Trophoblast cell (in vitro differentiated cells and primary cell): ENCODE measurements at regions not wholly inside any gene's neighbourhood (a gene's known extent, or its start where the extent isn't known, plus 50 kb on each side); places are given as distances from the start of the nearest gene placed in this dataset.

Experiments used
- DNase-seq, 2 donors: peaks; one replicate each; pipeline ENCODE4 v3.0.0-alpha.2; 2016
- H2AFZ ChIP-seq: 2 replicates; pipeline ENCODE4 v1.6.1; 2013; ENCODE audit warnings: low read length, moderate library complexity, mild to moderate bottlenecking; ENCODE audit not compliant: insufficient read depth, poor library complexity
- H2AK5ac ChIP-seq: 2 replicates; pipeline ENCODE4 v1.6.1; 2013; ENCODE audit warnings: mild to moderate bottlenecking, low read length
- H2BK120ac ChIP-seq: 2 replicates; pipeline ENCODE4 v1.6.1; 2013; ENCODE audit warnings: low read length, mild to moderate bottlenecking, moderate library complexity; ENCODE audit not compliant: insufficient read depth, poor library complexity
- H2BK12ac ChIP-seq: 2 replicates; pipeline ENCODE4 v1.6.1; 2013; ENCODE audit warnings: mild to moderate bottlenecking, low read length, moderate library complexity
- H2BK5ac ChIP-seq: 2 replicates; pipeline ENCODE4 v1.6.1; 2013; ENCODE audit warnings: low read length, low read depth, moderate library complexity, mild to moderate bottlenecking; ENCODE audit not compliant: poor library complexity
- H3K14ac ChIP-seq: 2 replicates; pipeline ENCODE4 v1.6.1; 2013; ENCODE audit warnings: mild to moderate bottlenecking, low read length
- H3K18ac ChIP-seq: 2 replicates; pipeline ENCODE4 v1.6.1; 2013; ENCODE audit warnings: mild to moderate bottlenecking, low read length
- H3K23ac ChIP-seq: 2 replicates; pipeline ENCODE4 v1.6.1; 2013; ENCODE audit warnings: low read length
- H3K27ac ChIP-seq: 2 replicates; pipeline ENCODE4 v1.5.1; 2013; ENCODE audit warnings: low read depth, mild to moderate bottlenecking, inconsistent platforms, low read length, moderate library complexity
- H3K27me3 ChIP-seq: 2 replicates; pipeline ENCODE4 v1.6.1; 2013; ENCODE audit warnings: inconsistent platforms, mild to moderate bottlenecking, low read length, moderate library complexity; ENCODE audit not compliant: insufficient read depth
- H3K36me3 ChIP-seq, 2 experiments: 1 replicate in 1 of 2; 2 replicates in 1 of 2; pipeline ENCODE4 v1.6.1; 2013; ENCODE audit warnings: low read length in 2 of 2, mild to moderate bottlenecking in 2 of 2, moderate library complexity in 1 of 2; ENCODE audit not compliant: insufficient read depth in 2 of 2, control insufficient read depth in 1 of 2
- H3K4ac ChIP-seq: 2 replicates; pipeline ENCODE4 v1.6.1; 2013; ENCODE audit warnings: low read depth, mild to moderate bottlenecking, low read length, moderate library complexity
- H3K4me1 ChIP-seq, 2 experiments: 1 replicate in 1 of 2; 2 replicates in 1 of 2; pipeline ENCODE4 v1.6.1; 2013; ENCODE audit warnings: low read length in 2 of 2, mild to moderate bottlenecking in 2 of 2, moderate library complexity in 1 of 2; ENCODE audit not compliant: insufficient read depth in 2 of 2, control insufficient read depth in 1 of 2
- H3K4me2 ChIP-seq: 2 replicates; pipeline ENCODE4 v1.6.1; 2013; ENCODE audit warnings: inconsistent platforms, mild to moderate bottlenecking, low read length, moderate library complexity
- H3K4me3 ChIP-seq: 2 replicates; pipeline ENCODE4 v1.5.1; 2013; ENCODE audit warnings: mild to moderate bottlenecking, low read depth, low read length, inconsistent platforms
- H3K79me1 ChIP-seq: one replicate; pipeline ENCODE4 v1.6.1; 2013; ENCODE audit warnings: low read length
- H3K79me2 ChIP-seq: 2 replicates; pipeline ENCODE4 v1.6.1; 2013; ENCODE audit warnings: low read length, mild to moderate bottlenecking; ENCODE audit not compliant: control insufficient read depth, insufficient read depth, poor library complexity
- H3K9ac ChIP-seq: 2 replicates; pipeline ENCODE4 v1.6.1; 2013; ENCODE audit warnings: mild to moderate bottlenecking, low read length
- H3K9me3 ChIP-seq: 2 replicates; pipeline ENCODE4 v1.6.1; 2013; ENCODE audit warnings: low read depth, mild to moderate bottlenecking, control low read depth, inconsistent platforms, low read length; ENCODE audit not compliant: insufficient read depth
- H4K12ac ChIP-seq: 2 replicates; pipeline ENCODE4 v1.6.1; 2013; ENCODE audit warnings: low read depth, mild to moderate bottlenecking, low read length, moderate library complexity
- H4K8ac ChIP-seq: 2 replicates; pipeline ENCODE4 v1.6.1; 2013; ENCODE audit warnings: low read depth, mild to moderate bottlenecking, low read length, moderate library complexity
- H4K91ac ChIP-seq: one replicate; pipeline ENCODE4 v1.6.1; 2013; ENCODE audit warnings: low read depth, mild to moderate bottlenecking, low read length, moderate library complexity
- WGBS: extraction: QIAGEN DNeasy Blood & Tissue Kit; methylation state at CpG from one replicate; pipeline ENCODE4 v1.1.7; 2013; ENCODE audit warnings: missing lambda C conversion rate; ENCODE audit not compliant: insufficient read length, insufficient coverage; ENCODE audit errors: extremely low coverage; 5-methylcytosine and 5-hydroxymethylcytosine counted together

DNA sequence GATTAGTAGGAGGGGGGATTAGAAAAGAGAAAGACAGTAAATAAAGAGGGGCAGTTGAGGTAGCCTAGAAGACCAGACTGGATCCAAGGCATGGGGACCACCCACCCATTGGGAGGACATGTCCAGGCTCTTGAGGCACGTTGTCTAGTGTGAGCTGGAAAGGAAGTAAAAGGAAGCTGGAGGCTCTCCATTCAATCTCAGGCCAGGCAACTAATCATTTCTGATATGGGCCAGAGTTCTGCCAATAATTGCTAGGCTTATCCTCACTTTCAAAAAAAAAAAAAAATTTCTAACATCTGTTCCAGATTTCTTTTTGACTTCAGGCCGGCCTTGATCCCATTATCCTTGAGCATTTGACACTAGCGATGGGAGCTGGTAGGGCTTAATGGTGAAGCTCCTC is 476.1 kb downstream of the SOX6 start:
- Histone ChIP-seq H3K79me2 (no peaks in the 10 kb centered on the region), H3K36me3 (no peaks in the 10 kb centered on the region), H3K4me2 (no peak overlapping the region), H4K12ac (no peak overlapping the region), H3K27me3 (no peaks in the 10 kb centered on the region), H3K4ac (no peak overlapping the region), H3K9ac (no peak overlapping the region), H2AK5ac (no peak overlapping the region), H4K91ac (no peak overlapping the region), H3K79me1 (peaks cover 15% of the 10 kb centered on the region), H2AFZ (no peak overlapping the region), H4K8ac (no peak overlapping the region), H3K4me3 (no peak overlapping the region), H2BK12ac (no peak overlapping the region), H3K14ac (no peak overlapping the region), H3K4me1 (peaks cover 9 to 16% of the 10 kb centered on the region in 2 experiments), H3K23ac (no peak overlapping the region), H3K9me3 (no peaks in the 10 kb centered on the region), H2BK120ac (no peak overlapping the region), H3K18ac (no peak overlapping the region), H3K27ac (no peak overlapping the region), H2BK5ac (no peak overlapping the region)
- DNase-seq: no peak
- WGBS: no CpG with 5 or more reads among the region's 3 CpGs

- Histone ChIP-seq H3K18ac (no peak overlapping the region), H3K79me1 (peaks cover 19% of the 10 kb centered on the region), H3K14ac (no peak overlapping the region), H3K4me1 (peaks cover 14 to 28% of the 10 kb centered on the region in 2 experiments), H3K9ac (no peak overlapping the region), H3K4me3 (no peak overlapping the region), H2AK5ac (no peak overlapping the region), H3K27ac (no peak overlapping the region), H4K91ac (peak overlapping the region; percentile 64), H3K27me3 (no peaks in the 10 kb centered on the region), H3K23ac (no peak overlapping the region), H2BK120ac (peak overlapping the region; percentile 54), H3K9me3 (no peaks in the 10 kb centered on the region), H2BK5ac (peak overlapping the region; percentile 29), H2BK12ac (peak overlapping the region; percentile 95), H4K12ac (no peak overlapping the region), H2AFZ (no peak overlapping the region), H3K4me2 (no peak overlapping the region), H3K79me2 (no peaks in the 10 kb centered on the region), H4K8ac (no peak overlapping the region), H3K4ac (no peak overlapping the region), H3K36me3 (no peaks in the 10 kb centered on the region)
- DNase-seq: no peak
- no CpG with 5 or more reads among the region's 9 CpGs for WGBS
Observed at GRCh38 chr11:15882876-15883454, 473.4 kb downstream of the SOX6 start.

- Histone ChIP-seq H3K4me3 (no peak overlapping the region), H3K4ac (no peak overlapping the region), H3K9ac (no peak overlapping the region), H2BK5ac (no peak overlapping the region), H3K79me1 (peaks cover 19% of the 10 kb centered on the region), H3K9me3 (no peaks in the 10 kb centered on the region), H3K4me1 (peaks cover 14 to 28% of the 10 kb centered on the region in 2 experiments), H3K27me3 (no peaks in the 10 kb centered on the region), H3K23ac (no peak overlapping the region), H4K12ac (no peak overlapping the region), H2AFZ (no peak overlapping the region), H3K27ac (peak overlapping the region; percentile 53), H4K8ac (no peak overlapping the region), H2BK120ac (no peak overlapping the region), H2BK12ac (peak overlapping the region; percentile 74), H4K91ac (peak overlapping the region; percentile 51), H2AK5ac (no peak overlapping the region), H3K36me3 (no peaks in the 10 kb centered on the region), H3K18ac (no peak overlapping the region), H3K4me2 (no peak overlapping the region), H3K14ac (no peak overlapping the region), H3K79me2 (no peaks in the 10 kb centered on the region)
- DNase-seq: no peak
- no CpG with 5 or more reads among the region's 7 CpGs for WGBS
Observed at GRCh38 chr11:15883455-15883920, 472.9 kb downstream of the SOX6 start.

DNA sequence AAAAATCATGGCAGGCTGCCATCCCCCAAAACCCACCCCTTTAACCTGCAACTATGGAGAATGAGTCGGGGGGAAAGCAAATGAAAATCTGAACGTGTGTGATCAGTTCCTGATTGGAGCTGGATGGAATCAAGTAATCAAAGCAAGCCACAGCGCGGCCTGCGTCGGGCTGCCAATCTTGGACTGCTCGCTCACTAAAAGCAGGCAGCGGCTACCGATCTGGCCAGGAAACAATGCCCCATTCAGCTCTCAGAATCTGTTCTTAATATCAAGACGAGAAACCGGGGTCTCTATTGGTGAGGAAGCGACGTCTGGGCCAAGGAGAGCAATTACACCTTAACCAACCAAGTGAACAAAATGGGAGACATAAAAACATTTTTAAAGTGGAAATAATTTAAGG is 472.2 kb downstream of the SOX6 start:
- Histone ChIP-seq H2AK5ac (peak overlapping the region; percentile 55), H3K27ac (peak overlapping the region; percentile 53), H3K14ac (peak overlapping the region; percentile 74), H3K4me2 (no peak overlapping the region), H2BK120ac (peak overlapping the region; percentile 20), H3K79me1 (peaks cover 19% of the 10 kb centered on the region), H2BK5ac (peak overlapping the region; percentile 83), H3K36me3 (no peaks in the 10 kb centered on the region), H3K23ac (no peak overlapping the region), H3K27me3 (no peaks in the 10 kb centered on the region), H3K18ac (peak overlapping the region; percentile 2), H4K91ac (peak overlapping the region; percentile 94), H3K4me3 (no peak overlapping the region), H3K9ac (no peak overlapping the region), H3K79me2 (no peaks in the 10 kb centered on the region), H3K4ac (peak overlapping the region; percentile 48), H3K4me1 (peaks cover 14 to 28% of the 10 kb centered on the region in 2 experiments), H4K12ac (no peak overlapping the region), H4K8ac (peak overlapping the region; percentile 53), H2AFZ (no peak overlapping the region), H2BK12ac (peak overlapping the region; percentile 90), H3K9me3 (no peaks in the 10 kb centered on the region)
- DNase-seq: no peak
- no CpG with 5 or more reads among the region's 13 CpGs for WGBS
